ENCODE measurements at regions not wholly inside any gene's neighbourhood (a gene's known extent, or its start where the extent isn't known, plus 50 kb on each side); places are given as distances from the start of the nearest gene placed in this dataset.

GRCh38 chr5:15160091-15160490, 288.5 kb upstream of the ANKH start:
- Histone ChIP-seq H2AFZ (replicated peaks; ENCODE audit: low read length, poor library complexity) (no peak overlapping the region), H2BK20ac (ENCODE audit: low read depth, low read length) (no peak overlapping the region), H4K8ac (ENCODE audit: low read depth in 2 of 2, low read length in 2 of 2) (no peak overlapping the region), H3K36me3 (ENCODE audit: control insufficient read depth, insufficient read depth, low read length) (no peaks in the 10 kb centered on the region), H2AK9ac (replicated peaks; ENCODE audit: low read depth, low read length, poor library complexity) (no peak overlapping the region), H2BK120ac (ENCODE audit: low read depth, low read length) (no peak overlapping the region), H3K4me1 (ENCODE audit: control insufficient read depth, insufficient read depth, low read length) (no peaks in the 10 kb centered on the region), H3K27me3 (ENCODE audit: control insufficient read depth, insufficient read depth, low read length) (peaks cover 2% of the 10 kb centered on the region; the same call in 1 of the 2 replicates), H3K4me2 (ENCODE audit: low read depth, low read length) (no peak overlapping the region), H3K23ac (ENCODE audit: low read depth, low read length) (no peak overlapping the region), H3K14ac (replicated peaks; ENCODE audit: low read depth, low read length) (no peak overlapping the region), H4K91ac (ENCODE audit: insufficient read depth, low read depth, low read length) (no peak overlapping the region), H3K27ac (ENCODE audit: insufficient read depth, low read length) (no peak overlapping the region), H3K9me3 (ENCODE audit: control insufficient read depth, insufficient read depth, low read length) (no peaks in the 10 kb centered on the region), H2AK5ac (ENCODE audit: low read depth, low read length) (no peak overlapping the region), H3K4ac (ENCODE audit: low read depth, low read length) (no peak overlapping the region), H2BK15ac (ENCODE audit: low read depth, low read length) (no peak overlapping the region), H3K9ac (ENCODE audit: low read depth, low read length) (no peak overlapping the region), H4K5ac (ENCODE audit: low read depth, low read length) (no peak overlapping the region), H3K79me1 (ENCODE audit: low read depth in 1 of 2, low read length in 2 of 2) (no peaks in the 10 kb centered on the region), H4K20me1 (ENCODE audit: insufficient read depth, low read length) (no peaks in the 10 kb centered on the region), H3K4me3 (ENCODE audit: insufficient read depth, low read depth, low read length) (no peak overlapping the region), H3K9me1 (ENCODE audit: insufficient read depth, low read length) (no peaks in the 10 kb centered on the region), H3K56ac (ENCODE audit: extremely low read depth, insufficient read depth, low read length) (no peak overlapping the region), H3K18ac (ENCODE audit: low read depth, low read length) (no peak overlapping the region), H2BK5ac (ENCODE audit: low read depth, low read length, poor library complexity, severe bottlenecking) (no peak overlapping the region)
- no peak for DNase-seq
- TF ChIP-seq MAFK (IDR thresholded peaks at IDR 0.05; ENCODE audit: low read depth, low read length), result no peak
- no peak for TF ChIP-seq POLR2A (IDR thresholded peaks at IDR 0.05; ENCODE audit: low read depth, low read length)
- TF ChIP-seq, protein P1, sequence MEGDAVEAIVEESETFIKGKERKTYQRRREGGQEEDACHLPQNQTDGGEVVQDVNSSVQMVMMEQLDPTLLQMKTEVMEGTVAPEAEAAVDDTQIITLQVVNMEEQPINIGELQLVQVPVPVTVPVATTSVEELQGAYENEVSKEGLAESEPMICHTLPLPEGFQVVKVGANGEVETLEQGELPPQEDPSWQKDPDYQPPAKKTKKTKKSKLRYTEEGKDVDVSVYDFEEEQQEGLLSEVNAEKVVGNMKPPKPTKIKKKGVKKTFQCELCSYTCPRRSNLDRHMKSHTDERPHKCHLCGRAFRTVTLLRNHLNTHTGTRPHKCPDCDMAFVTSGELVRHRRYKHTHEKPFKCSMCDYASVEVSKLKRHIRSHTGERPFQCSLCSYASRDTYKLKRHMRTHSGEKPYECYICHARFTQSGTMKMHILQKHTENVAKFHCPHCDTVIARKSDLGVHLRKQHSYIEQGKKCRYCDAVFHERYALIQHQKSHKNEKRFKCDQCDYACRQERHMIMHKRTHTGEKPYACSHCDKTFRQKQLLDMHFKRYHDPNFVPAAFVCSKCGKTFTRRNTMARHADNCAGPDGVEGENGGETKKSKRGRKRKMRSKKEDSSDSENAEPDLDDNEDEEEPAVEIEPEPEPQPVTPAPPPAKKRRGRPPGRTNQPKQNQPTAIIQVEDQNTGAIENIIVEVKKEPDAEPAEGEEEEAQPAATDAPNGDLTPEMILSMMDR (conservative IDR thresholded peaks at IDR 0.05; ENCODE audit: low read depth, low read length), result no peak
- no peak for TF ChIP-seq FOS (IDR thresholded peaks at IDR 0.05; ENCODE audit: low read depth, low read length)
- no peak for TF ChIP-seq CEBPB (IDR thresholded peaks at IDR 0.05; ENCODE audit: low read depth, low read length)
- TF ChIP-seq MAZ (IDR thresholded peaks at IDR 0.05; ENCODE audit: borderline replicate concordance, low read depth, low read length), result no peak
- TF ChIP-seq RAD21 (IDR thresholded peaks at IDR 0.05; ENCODE audit: low read length), result no peak
- TF ChIP-seq RFX5 (IDR thresholded peaks at IDR 0.05; ENCODE audit: low read depth, low read length), result no peak
- no peak for TF ChIP-seq MXI1 (IDR thresholded peaks at IDR 0.05; ENCODE audit: borderline replicate concordance, low read depth, low read length)
- TF ChIP-seq, protein P2, sequence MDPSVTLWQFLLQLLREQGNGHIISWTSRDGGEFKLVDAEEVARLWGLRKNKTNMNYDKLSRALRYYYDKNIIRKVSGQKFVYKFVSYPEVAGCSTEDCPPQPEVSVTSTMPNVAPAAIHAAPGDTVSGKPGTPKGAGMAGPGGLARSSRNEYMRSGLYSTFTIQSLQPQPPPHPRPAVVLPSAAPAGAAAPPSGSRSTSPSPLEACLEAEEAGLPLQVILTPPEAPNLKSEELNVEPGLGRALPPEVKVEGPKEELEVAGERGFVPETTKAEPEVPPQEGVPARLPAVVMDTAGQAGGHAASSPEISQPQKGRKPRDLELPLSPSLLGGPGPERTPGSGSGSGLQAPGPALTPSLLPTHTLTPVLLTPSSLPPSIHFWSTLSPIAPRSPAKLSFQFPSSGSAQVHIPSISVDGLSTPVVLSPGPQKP (IDR thresholded peaks at IDR 0.05; ENCODE audit: borderline replicate concordance, low read depth, low read length), result no peak
- dilution Hi-C loops (cut with HindIII; ENCODE audit: low sequenced_read_pairs, unreplicated experiment), result no loop called here
- ATAC-seq (ENCODE audit: low read depth), result no peak
- intact Hi-C loops (cut with micrococcal nuclease), result no loop called here
- no CpG with 5 or more reads among the region's 2 CpGs for WGBS, 2 experiments (ENCODE audit: extremely low coverage in 2 of 2, insufficient read length in 1 of 2)
- BruUV-seq (replicated peaks), result no TSS peak
- in situ Hi-C loops (cut with MboI; ENCODE audit: low sequenced_read_pairs), result no loop called here
- ChIA-PET CTCF (no interaction called here), POLR2A (ENCODE audit: unreplicated experiment) (no interaction called here)

Measured in IMR-90 (cell line).